Cardiac fibroblast (primary cell): ENCODE measurements at regions not wholly inside any gene's neighbourhood (a gene's known extent, or its start where the extent isn't known, plus 50 kb on each side); places are given as distances from the start of the nearest gene placed in this dataset.

Experiments
- DNase-seq, 2 donors: peaks; one replicate each; pipeline versions ENCODE4 v3.0.0 to v3.0.0-alpha.2; 2010; ENCODE audit warnings: low read depth in 2 of 2
- H3K4me3 ChIP-seq, 2 donors: replicated peaks in 1 of 2; 1 replicate in 1 of 2; 2 replicates in 1 of 2; pipeline ENCODE4 v1.5.1; 2011; ENCODE audit warnings: low read depth in 2 of 2, low read length in 2 of 2, mild to moderate bottlenecking in 2 of 2, moderate library complexity in 1 of 2
- CTCF ChIP-seq: IDR thresholded peaks from one replicate; pipeline ENCODE4 v1.5.1; 2011; ENCODE audit warnings: low read depth, mild to moderate bottlenecking, low read length, inconsistent platforms

- no peak for TF ChIP-seq CTCF
- H3K4me3 ChIP-seq, result no peak overlapping the region
- no peak for DNase-seq
Observed at GRCh38 chr13:111540486-111540885, 220.0 kb downstream of the TEX29 start.

- no peak for TF ChIP-seq CTCF
- no peak for DNase-seq
- H3K4me3 ChIP-seq, result no peak overlapping the region
Observed at GRCh38 chr13:111541345-111541744, 220.9 kb downstream of the TEX29 start.

- no peak for TF ChIP-seq CTCF
- no peak for DNase-seq
- no peak overlapping the region for H3K4me3 ChIP-seq
Observed at GRCh38 chr13:111541752-111542529, 221.5 kb downstream of the TEX29 start.

- no peak for TF ChIP-seq CTCF
- no peak for DNase-seq
- no peak overlapping the region for H3K4me3 ChIP-seq
Observed at GRCh38 chr13:111542530-111543341, 222.3 kb downstream of the TEX29 start.

DNA sequence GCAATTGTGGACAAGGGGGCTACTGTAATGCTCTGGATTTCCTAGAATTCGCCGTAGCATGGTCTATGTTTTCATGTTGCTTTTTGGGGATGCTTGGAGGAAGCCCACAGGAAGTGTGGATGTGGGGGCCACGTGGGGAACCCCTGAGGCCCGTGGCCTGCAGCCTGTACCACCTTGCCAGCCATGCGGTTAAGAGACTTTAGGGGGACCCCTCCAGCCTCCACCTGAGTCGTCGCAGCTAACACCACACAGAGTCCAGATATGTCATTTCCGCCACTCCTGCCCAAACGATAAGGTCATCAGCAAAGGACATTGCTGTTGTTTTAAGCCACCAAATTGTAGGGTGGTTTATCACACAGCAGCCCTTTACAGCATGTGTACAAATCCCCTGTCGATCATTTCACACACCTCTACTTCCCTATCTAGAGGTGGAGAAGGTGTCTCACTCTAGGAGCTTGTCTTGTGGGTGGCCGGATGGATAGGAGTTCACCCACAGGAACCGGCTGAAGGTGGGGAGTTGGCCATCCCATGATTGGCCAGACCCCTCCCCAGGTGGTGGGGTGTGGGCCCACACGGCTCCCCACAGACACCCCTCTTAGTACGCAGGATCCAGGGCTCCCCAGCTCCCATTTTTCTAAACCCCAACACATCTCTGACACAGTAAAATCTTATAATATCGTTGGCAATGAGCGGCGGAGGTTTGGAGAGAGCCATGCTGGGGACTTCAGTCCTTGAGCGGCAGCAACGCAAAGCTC is 226.7 kb downstream of the TEX29 start:
- no peak for TF ChIP-seq CTCF
- no peak for DNase-seq
- no peak overlapping the region for H3K4me3 ChIP-seq

- no peak for DNase-seq
- no peak overlapping the region for H3K4me3 ChIP-seq
- TF ChIP-seq CTCF, result no peak
Observed at GRCh38 chr13:111547726-111548273, 227.4 kb downstream of the TEX29 start.
